ENCODE measurements at regions not wholly inside any gene's neighbourhood (a gene's known extent, or its start where the extent isn't known, plus 50 kb on each side); places are given as distances from the start of the nearest gene placed in this dataset.

DNA sequence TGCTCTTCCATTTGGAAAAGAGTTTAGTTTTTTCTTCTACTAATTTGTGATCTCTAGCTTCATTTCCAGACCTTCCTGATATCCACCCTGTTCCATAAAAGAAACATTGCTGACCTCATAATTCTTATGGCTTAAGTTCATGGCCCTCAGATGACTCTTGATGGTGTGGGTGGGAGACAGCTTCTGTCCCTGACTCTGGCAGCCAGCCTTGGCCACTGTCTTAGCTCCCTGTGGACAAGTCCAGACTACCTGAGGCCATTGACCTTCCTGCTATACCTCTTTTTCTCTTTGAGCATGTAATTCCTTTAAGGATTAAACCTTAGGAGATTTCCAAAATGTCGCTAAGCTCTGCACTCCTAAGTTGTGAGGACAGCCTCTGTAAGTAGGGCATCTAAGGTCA lies 101.1 kb upstream of the DAP start:
- no peaks in the 10 kb centered on the region for H3K36me3 ChIP-seq (ENCODE audit: control insufficient read depth in 2 of 2, extremely low read depth in 1 of 2, insufficient read depth in 2 of 2, low read length in 2 of 2)
- H3K27ac ChIP-seq (ENCODE audit: insufficient read depth, low read depth, low read length): no peak overlapping the region
- TF ChIP-seq JUN (IDR thresholded peaks at IDR 0.05; ENCODE audit: borderline replicate concordance, insufficient read depth, insufficient read length, low read depth) (no peak), MYC (IDR thresholded peaks at IDR 0.05; ENCODE audit: low read depth, low read length) (no peak), POLR2AphosphoS5 (IDR thresholded peaks at IDR 0.05; ENCODE audit: insufficient read depth, low read depth, low read length) (no peak), EZH2 (IDR thresholded peaks at IDR 0.05; ENCODE audit: borderline replicate concordance, low read depth, low read length, severe bottlenecking) (no peak)
- TF ChIP-seq, protein P1, sequence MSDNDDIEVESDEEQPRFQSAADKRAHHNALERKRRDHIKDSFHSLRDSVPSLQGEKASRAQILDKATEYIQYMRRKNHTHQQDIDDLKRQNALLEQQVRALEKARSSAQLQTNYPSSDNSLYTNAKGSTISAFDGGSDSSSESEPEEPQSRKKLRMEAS (IDR thresholded peaks at IDR 0.05; ENCODE audit: insufficient read depth, insufficient read length): no peak
- dilution Hi-C loops (cut with MboI; ENCODE audit: extremely low pct_ligation_motif_present, low sequenced_read_pairs): no loop called here
- FAIRE-seq: no peak
- BruUV-seq (replicated peaks): no TSS peak
- no peaks in the 10 kb centered on the region for H3K79me2 ChIP-seq (ENCODE audit: control insufficient read depth, insufficient read depth, low read length)
- H3K9me1 ChIP-seq (replicated peaks; ENCODE audit: control insufficient read depth, extremely low read depth, insufficient read depth, low read length): no peaks in the 10 kb centered on the region
- H4K20me1 ChIP-seq (replicated peaks; ENCODE audit: control insufficient read depth, extremely low read depth, insufficient read depth, low read length): no peaks in the 10 kb centered on the region
- intact Hi-C loops (cut with micrococcal nuclease): loop anchor here (2.0 kb wide), 1 partner anchor 1161 kb away; no protein-coding TSS in a partner anchor
- DNase-seq (ENCODE audit: low read depth, low spot score): no peak
- H3K27me3 ChIP-seq (ENCODE audit: control insufficient read depth in 2 of 2, insufficient read depth in 2 of 2, low read length in 2 of 2): peaks cover 8 to 16% of the 10 kb centered on the region in 2 experiments
- no peaks in the 10 kb centered on the region for H3K9me3 ChIP-seq (replicated peaks; ENCODE audit: control insufficient read depth, insufficient read depth, low read length)
- no peak overlapping the region for H3K9ac ChIP-seq (replicated peaks; ENCODE audit: extremely low read depth, insufficient read depth, low read length)
- no peaks in the 10 kb centered on the region for H3K4me1 ChIP-seq (ENCODE audit: control insufficient read depth, extremely low read depth, insufficient read depth, low read length)
- no peak overlapping the region for H3K4me2 ChIP-seq (ENCODE audit: insufficient read depth, low read length)
- H3K4me3 ChIP-seq (replicated peaks in 1 of 3; ENCODE audit: insufficient read depth in 1 of 3, low read depth in 1 of 3, low read length in 3 of 3): no peak overlapping the region
- ChIA-PET POLR2A (no interaction called here), CTCF (no interaction called here)
- no peak overlapping the region for H2AFZ ChIP-seq (ENCODE audit: low read depth, low read length)

DNA sequence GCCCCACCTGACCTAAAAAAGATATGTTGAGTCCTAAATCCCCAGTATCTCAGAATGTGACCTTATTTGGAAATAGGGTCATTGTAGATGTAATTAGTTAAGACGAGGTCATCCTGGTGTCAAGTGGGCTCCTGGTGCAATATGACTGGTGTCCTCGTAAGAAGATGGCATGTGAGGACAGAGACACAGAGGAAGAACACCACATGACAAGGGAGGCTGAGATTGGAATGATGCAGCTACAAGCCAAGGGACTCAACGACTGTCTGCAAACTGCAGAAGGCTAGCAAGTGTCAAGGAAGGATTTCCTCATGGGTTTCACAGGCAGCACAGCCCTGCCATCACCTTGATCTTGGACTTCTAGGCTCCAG lies 100.4 kb upstream of the DAP start:
- Histone ChIP-seq H3K4me3 (replicated peaks in 1 of 3; ENCODE audit: insufficient read depth in 1 of 3, low read depth in 1 of 3, low read length in 3 of 3) (no peak overlapping the region), H3K27me3 (ENCODE audit: control insufficient read depth in 2 of 2, insufficient read depth in 2 of 2, low read length in 2 of 2) (peaks cover 8 to 16% of the 10 kb centered on the region in 2 experiments), H3K9ac (replicated peaks; ENCODE audit: extremely low read depth, insufficient read depth, low read length) (no peak overlapping the region), H3K79me2 (ENCODE audit: control insufficient read depth, insufficient read depth, low read length) (no peaks in the 10 kb centered on the region), H2AFZ (ENCODE audit: low read depth, low read length) (no peak overlapping the region), H3K36me3 (ENCODE audit: control insufficient read depth in 2 of 2, extremely low read depth in 1 of 2, insufficient read depth in 2 of 2, low read length in 2 of 2) (no peaks in the 10 kb centered on the region), H3K4me1 (ENCODE audit: control insufficient read depth, extremely low read depth, insufficient read depth, low read length) (no peaks in the 10 kb centered on the region), H3K27ac (ENCODE audit: insufficient read depth, low read depth, low read length) (no peak overlapping the region), H3K4me2 (ENCODE audit: insufficient read depth, low read length) (no peak overlapping the region), H3K9me1 (replicated peaks; ENCODE audit: control insufficient read depth, extremely low read depth, insufficient read depth, low read length) (no peaks in the 10 kb centered on the region), H4K20me1 (replicated peaks; ENCODE audit: control insufficient read depth, extremely low read depth, insufficient read depth, low read length) (no peaks in the 10 kb centered on the region), H3K9me3 (replicated peaks; ENCODE audit: control insufficient read depth, insufficient read depth, low read length) (no peaks in the 10 kb centered on the region)
- POLR2A ChIA-PET: no interaction called here
- no peak for TF ChIP-seq MYC (IDR thresholded peaks at IDR 0.05; ENCODE audit: low read depth, low read length)
- no peak for TF ChIP-seq JUN (IDR thresholded peaks at IDR 0.05; ENCODE audit: borderline replicate concordance, insufficient read depth, insufficient read length, low read depth)
- TF ChIP-seq POLR2A (IDR thresholded peaks at IDR 0.05; ENCODE audit: low read depth, low read length): no peak
- no peak for TF ChIP-seq POLR2AphosphoS5 (IDR thresholded peaks at IDR 0.05; ENCODE audit: insufficient read depth, low read depth, low read length)
- TF ChIP-seq GATA2 (IDR thresholded peaks at IDR 0.05; ENCODE audit: insufficient read depth, insufficient read length, low read depth, low read length): no peak
- TF ChIP-seq, protein P2, sequence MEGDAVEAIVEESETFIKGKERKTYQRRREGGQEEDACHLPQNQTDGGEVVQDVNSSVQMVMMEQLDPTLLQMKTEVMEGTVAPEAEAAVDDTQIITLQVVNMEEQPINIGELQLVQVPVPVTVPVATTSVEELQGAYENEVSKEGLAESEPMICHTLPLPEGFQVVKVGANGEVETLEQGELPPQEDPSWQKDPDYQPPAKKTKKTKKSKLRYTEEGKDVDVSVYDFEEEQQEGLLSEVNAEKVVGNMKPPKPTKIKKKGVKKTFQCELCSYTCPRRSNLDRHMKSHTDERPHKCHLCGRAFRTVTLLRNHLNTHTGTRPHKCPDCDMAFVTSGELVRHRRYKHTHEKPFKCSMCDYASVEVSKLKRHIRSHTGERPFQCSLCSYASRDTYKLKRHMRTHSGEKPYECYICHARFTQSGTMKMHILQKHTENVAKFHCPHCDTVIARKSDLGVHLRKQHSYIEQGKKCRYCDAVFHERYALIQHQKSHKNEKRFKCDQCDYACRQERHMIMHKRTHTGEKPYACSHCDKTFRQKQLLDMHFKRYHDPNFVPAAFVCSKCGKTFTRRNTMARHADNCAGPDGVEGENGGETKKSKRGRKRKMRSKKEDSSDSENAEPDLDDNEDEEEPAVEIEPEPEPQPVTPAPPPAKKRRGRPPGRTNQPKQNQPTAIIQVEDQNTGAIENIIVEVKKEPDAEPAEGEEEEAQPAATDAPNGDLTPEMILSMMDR (IDR thresholded peaks at IDR 0.05; ENCODE audit: extremely low read depth in 1 of 2, insufficient read depth in 1 of 2, low read depth in 1 of 2, low read length in 2 of 2): no peak
- no peak for TF ChIP-seq FOS (IDR thresholded peaks at IDR 0.05; ENCODE audit: borderline replicate concordance, insufficient read depth, low read length)
- TF ChIP-seq, protein P1 (IDR thresholded peaks at IDR 0.05; ENCODE audit: insufficient read depth, insufficient read length): no peak
- TF ChIP-seq EZH2 (IDR thresholded peaks at IDR 0.05; ENCODE audit: borderline replicate concordance, low read depth, low read length, severe bottlenecking): no peak
- CTCF ChIA-PET: interaction anchor here (7.7 kb wide), 1 partner anchor 165 kb away, joined by 38 read pairs; no protein-coding TSS in a partner anchor
- dilution Hi-C loops (cut with MboI; ENCODE audit: extremely low pct_ligation_motif_present, low sequenced_read_pairs): no loop called here
- no peak for DNase-seq (ENCODE audit: low read depth, low spot score)
- BruUV-seq (replicated peaks): no TSS peak
- FAIRE-seq: no peak
- intact Hi-C loops (cut with micrococcal nuclease): no loop called here

Data from endothelial cell of umbilical vein (primary cell).